A549 (cell line): ENCODE measurements at regions not wholly inside any gene's neighbourhood (a gene's known extent, or its start where the extent isn't known, plus 50 kb on each side); places are given as distances from the start of the nearest gene placed in this dataset.

ENCODE experiments used
- ATAC-seq, 2 experiments: fragments of 200-7000 bp in 1 of 2; fragments of >200 bp in 1 of 2; cut with Nextera tagmentation in 1 of 2; cut with Tn5 transposase in 1 of 2; 3 replicates each; pipeline versions ENCODE4 v1.8.0 to v1.9.1; 2018 to 2020; ENCODE audit warnings: mild to moderate bottlenecking in 1 of 2, moderate library complexity in 1 of 2
- CTCF ChIA-PET: fragments of 300-600 bp; sonication (Branson Sonifier 250); formaldehyde crosslinking; extraction: SDS; loops from one replicate; lab custom pipeline; 2021; ENCODE audit warnings: antibody characterized with exemption, inconsistent platforms; lab: Yijun Ruan, JAX
- POLR2A ChIA-PET: fragments of 350-600 bp; formaldehyde crosslinking; extraction: SDS; loops from one replicate; lab custom pipeline; 2021; ENCODE audit warnings: antibody characterized with exemption, inconsistent platforms; lab: Yijun Ruan, JAX
- DNase-seq, 2 experiments: peaks; one replicate each; pipeline versions ENCODE4 v3.0.0 to v3.0.0-alpha.2; 2011 to 2016; ENCODE audit warnings: low read depth in 1 of 2, low spot score in 1 of 2
- FAIRE-seq: peaks from 2 replicates; lab custom pipeline; 2011; peaks lifted over from hg19 to GRCh38; lab: Jason Lieb, UNC
- H3K27ac ChIP-seq, 2 experiments: fragments of >200 bp; sonication (Bioruptor Twin); formaldehyde crosslinking; 3 replicates each; pipeline ENCODE4 v1.5.1; 2016 to 2017
- H3K4me1 ChIP-seq: fragments of >200 bp; sonication (Bioruptor Twin); formaldehyde crosslinking; 3 replicates; pipeline ENCODE4 v1.6.1; 2016
- H3K4me2 ChIP-seq: fragments of >200 bp; sonication (Bioruptor Twin); formaldehyde crosslinking; 3 replicates; pipeline ENCODE4 v1.6.1; 2016
- H3K4me3 ChIP-seq: fragments of >200 bp; sonication (Bioruptor Twin); formaldehyde crosslinking; 3 replicates; pipeline ENCODE4 v1.5.1; 2016
- H3K9me3 ChIP-seq: fragments of >200 bp; sonication (Bioruptor Twin); formaldehyde crosslinking; 3 replicates; pipeline ENCODE4 v1.6.1; 2016
- ATOH8 ChIP-seq: fragments of 250-450 bp; sonication (Bioruptor Pico); IDR thresholded peaks from 2 replicates; pipeline ENCODE4 v1.5.0; 2020; ENCODE audit warnings: low read depth, mild to moderate bottlenecking, moderate library complexity
- BHLHE40 ChIP-seq: IDR thresholded peaks from 2 replicates; pipeline ENCODE4 v1.6.1; 2012; ENCODE audit warnings: low read depth, low read length, inconsistent platforms
- CHD2 ChIP-seq: fragments of 150-350 bp; IDR thresholded peaks from 2 replicates; pipeline ENCODE4 v1.6.1; 2014; ENCODE audit warnings: low read length; ENCODE audit not compliant: partially characterized antibody
- EHF ChIP-seq: fragments of 250-450 bp; sonication (Bioruptor Pico); IDR thresholded peaks from 2 replicates; pipeline ENCODE4 v1.5.0; 2020; ENCODE audit warnings: mild to moderate bottlenecking
- FOSL2 ChIP-seq, 2 experiments: fragments of 450-650 bp in 1 of 2; fragments of >200 bp in 1 of 2; sonication (Bioruptor Twin) in 1 of 2; formaldehyde crosslinking; IDR thresholded peaks; 2 replicates each; pipeline versions ENCODE4 v1.5.0 to v1.6.1; 2016 to 2020; ENCODE audit warnings: mild to moderate bottlenecking in 1 of 2, moderate library complexity in 1 of 2
- FOXS1 ChIP-seq: fragments of 250-450 bp; sonication (Bioruptor Pico); IDR thresholded peaks from 2 replicates; pipeline ENCODE4 v1.5.0; 2020; ENCODE audit warnings: mild to moderate bottlenecking, moderate library complexity
- HES2 ChIP-seq: fragments of >200 bp; sonication (Bioruptor Twin); formaldehyde crosslinking; IDR thresholded peaks from 2 replicates; pipeline ENCODE4 v1.6.1; 2016
- HEYL ChIP-seq: fragments of 250-450 bp; sonication (Bioruptor Pico); IDR thresholded peaks from 2 replicates; pipeline ENCODE4 v1.8.0; 2021; ENCODE audit warnings: mild to moderate bottlenecking, moderate library complexity
- HOXA7 ChIP-seq: fragments of 250-450 bp; sonication (Bioruptor Pico); IDR thresholded peaks from 2 replicates; pipeline ENCODE4 v1.5.0; 2020; ENCODE audit warnings: mild to moderate bottlenecking, moderate library complexity
- HOXB13 ChIP-seq: fragments of 250-450 bp; sonication (Bioruptor Pico); IDR thresholded peaks from 2 replicates; pipeline ENCODE4 v1.5.0; 2020; ENCODE audit warnings: low read depth, mild to moderate bottlenecking, moderate library complexity
- HOXB5 ChIP-seq: fragments of 250-450 bp; sonication (Bioruptor Pico); IDR thresholded peaks from 2 replicates; pipeline ENCODE4 v1.5.0; 2020; ENCODE audit warnings: mild to moderate bottlenecking, moderate library complexity
- JUNB ChIP-seq: fragments of >200 bp; sonication (Bioruptor Twin); formaldehyde crosslinking; IDR thresholded peaks from 2 replicates; pipeline ENCODE4 v1.6.1; 2016
- KDM1A ChIP-seq: fragments of 200-600 bp; sonication (generic); IDR thresholded peaks from 2 replicates; pipeline ENCODE4 v1.6.1; 2016; ENCODE audit warnings: low read depth, mild to moderate bottlenecking
- MAFK ChIP-seq: fragments of 450-650 bp; IDR thresholded peaks from 2 replicates; pipeline ENCODE4 v1.6.1; 2014; ENCODE audit not compliant: partially characterized antibody
- POLR2A ChIP-seq: IDR thresholded peaks from 2 replicates; pipeline ENCODE4 v1.6.1; 2012; ENCODE audit warnings: mild to moderate bottlenecking, low read length
- POLR2AphosphoS2 ChIP-seq: conservative IDR thresholded peaks from 2 replicates; pipeline ENCODE4 v1.6.1; 2012; ENCODE audit warnings: low read length, improper control_type of control experiment, inconsistent platforms
- RAD21 ChIP-seq, 2 experiments: fragments of >200 bp in 1 of 2; sonication (Bioruptor Twin) in 1 of 2; formaldehyde crosslinking in 1 of 2; IDR thresholded peaks in 1 of 2; conservative IDR thresholded peaks in 1 of 2; 2 replicates in 1 of 2; 3 replicates in 1 of 2; pipeline ENCODE4 v1.6.1; 2012 to 2018; ENCODE audit warnings: inconsistent platforms in 1 of 2
- RCOR1 ChIP-seq: fragments of 150-350 bp; IDR thresholded peaks from 2 replicates; pipeline ENCODE4 v1.6.1; 2014; ENCODE audit warnings: antibody characterized with exemption, low read length, low read depth
- SMC3 ChIP-seq: fragments of >200 bp; sonication (Bioruptor Twin); formaldehyde crosslinking; IDR thresholded peaks from 3 replicates; pipeline ENCODE4 v1.6.1; 2018; ENCODE audit warnings: inconsistent platforms
- TFCP2L1 ChIP-seq: fragments of 250-450 bp; sonication (Bioruptor Pico); IDR thresholded peaks from 2 replicates; pipeline ENCODE4 v1.5.0; 2021; ENCODE audit warnings: mild to moderate bottlenecking
- TP53 ChIP-seq: fragments of 250-450 bp; sonication (Bioruptor Pico); IDR thresholded peaks from 2 replicates; pipeline ENCODE4 v1.5.0; 2021; ENCODE audit warnings: mild to moderate bottlenecking, moderate library complexity
- ZC3H11A ChIP-seq: fragments of 450-650 bp; IDR thresholded peaks from 2 replicates; pipeline ENCODE4 v1.6.1; 2014; ENCODE audit warnings: antibody characterized with exemption, mild to moderate bottlenecking
- WGBS: methylation state at CpG from one replicate; pipeline ENCODE4 v1.1.6; 2017; ENCODE audit errors: missing lambda C conversion rate; 5-methylcytosine and 5-hydroxymethylcytosine counted together
- TF ChIP-seq, protein P1 (sequence below): fragments of 250-450 bp; sonication (Bioruptor Pico); IDR thresholded peaks from 2 replicates; pipeline ENCODE4 v1.5.0; 2021; ENCODE audit warnings: mild to moderate bottlenecking, moderate library complexity, borderline replicate concordance
- TF ChIP-seq, protein P2 (sequence below): fragments of 150-350 bp; IDR thresholded peaks from 2 replicates; pipeline ENCODE4 v1.6.1; 2014; ENCODE audit warnings: low read depth, mild to moderate bottlenecking, low read length

DNA sequence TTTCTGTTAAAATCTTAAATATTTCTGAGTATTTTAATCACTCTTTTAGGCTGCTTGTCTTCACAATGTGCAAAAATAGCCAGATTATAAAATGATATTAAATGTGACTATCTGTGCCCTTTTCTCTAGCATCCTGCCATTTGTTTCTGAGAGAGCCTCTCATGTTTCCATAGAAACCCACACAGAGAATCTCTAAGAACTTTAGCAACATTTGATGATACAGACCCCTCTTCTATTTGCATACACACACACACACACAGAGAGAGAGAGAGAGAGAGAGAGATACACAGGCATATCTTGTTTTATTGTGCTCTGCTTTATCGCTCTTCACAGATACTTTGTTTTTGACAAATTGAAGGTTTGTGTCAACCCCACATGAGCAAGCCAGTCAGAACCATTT lies 134.5 kb upstream of the DDX18 start:
- CTCF ChIA-PET, result no interaction called here
- Histone ChIP-seq H3K27ac (no peak overlapping the region), H3K4me1 (no peaks in the 10 kb centered on the region)

DNA sequence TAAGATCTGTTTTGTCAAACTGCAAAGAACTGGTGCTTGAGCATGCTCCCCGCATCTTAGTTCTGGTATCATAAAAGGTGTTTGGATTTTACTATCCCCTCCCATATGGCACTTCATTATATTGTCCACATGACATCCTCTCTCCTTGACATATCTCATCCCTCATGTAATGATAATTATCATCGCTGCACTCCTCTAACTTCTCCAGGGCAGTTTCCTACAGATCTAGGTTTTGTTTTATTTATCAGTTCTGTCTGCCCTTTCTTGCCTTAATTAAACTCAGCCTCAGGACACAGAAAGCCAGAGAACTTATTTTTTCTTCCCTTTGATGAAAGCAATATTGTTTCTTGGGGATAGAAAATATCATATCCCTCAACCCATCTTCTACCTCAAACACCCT lies 129.6 kb upstream of the DDX18 start:
- POLR2A ChIA-PET, result no interaction called here
- WGBS, result 0% methylated on average over 2 of the region's 2 CpGs
- DNase-seq (no peak), ATAC-seq (no peak), FAIRE-seq (no peak)
- H3K4me2 ChIP-seq, result no peak overlapping the region
- no peak overlapping the region for H3K27ac ChIP-seq
- CTCF ChIA-PET, result no interaction called here
- no peaks in the 10 kb centered on the region for H3K4me1 ChIP-seq
- no peaks in the 10 kb centered on the region for H3K9me3 ChIP-seq
- TF ChIP-seq, protein P1, sequence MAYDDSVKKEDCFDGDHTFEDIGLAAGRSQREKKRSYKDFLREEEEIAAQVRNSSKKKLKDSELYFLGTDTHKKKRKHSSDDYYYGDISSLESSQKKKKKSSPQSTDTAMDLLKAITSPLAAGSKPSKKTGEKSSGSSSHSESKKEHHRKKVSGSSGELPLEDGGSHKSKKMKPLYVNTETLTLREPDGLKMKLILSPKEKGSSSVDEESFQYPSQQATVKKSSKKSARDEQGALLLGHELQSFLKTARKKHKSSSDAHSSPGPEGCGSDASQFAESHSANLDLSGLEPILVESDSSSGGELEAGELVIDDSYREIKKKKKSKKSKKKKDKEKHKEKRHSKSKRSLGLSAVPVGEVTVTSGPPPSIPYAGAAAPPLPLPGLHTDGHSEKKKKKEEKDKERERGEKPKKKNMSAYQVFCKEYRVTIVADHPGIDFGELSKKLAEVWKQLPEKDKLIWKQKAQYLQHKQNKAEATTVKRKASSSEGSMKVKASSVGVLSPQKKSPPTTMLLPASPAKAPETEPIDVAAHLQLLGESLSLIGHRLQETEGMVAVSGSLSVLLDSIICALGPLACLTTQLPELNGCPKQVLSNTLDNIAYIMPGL, result no peak
- no peak for TF ChIP-seq EHF (CRISPR knock-in tag)
- no peak for TF ChIP-seq FOSL2 (IDR thresholded peaks at IDR 0.05)
- no peak for TF ChIP-seq FOSL2 (CRISPR knock-in tag; IDR thresholded peaks at IDR 0.05)
- no peak for TF ChIP-seq HOXB5 (CRISPR knock-in tag)
- no peak for TF ChIP-seq RAD21 (conservative IDR thresholded peaks at IDR 0.05 in 1 of 2, IDR thresholded peaks at IDR 0.05 in 1 of 2)
- TF ChIP-seq RCOR1, result no peak
- TF ChIP-seq FOXS1 (CRISPR knock-in tag), result no peak
- no peak for TF ChIP-seq TFCP2L1 (CRISPR knock-in tag)
- TF ChIP-seq TP53 (CRISPR knock-in tag), result no peak
- TF ChIP-seq CHD2, result no peak
- TF ChIP-seq SMC3, result no peak
- TF ChIP-seq HES2, result no peak
- TF ChIP-seq HOXB13, result no peak
- TF ChIP-seq ZC3H11A, result no peak
- TF ChIP-seq POLR2AphosphoS2, result no peak
- TF ChIP-seq POLR2A, result no peak
- TF ChIP-seq KDM1A, result no peak
- TF ChIP-seq, protein P2, sequence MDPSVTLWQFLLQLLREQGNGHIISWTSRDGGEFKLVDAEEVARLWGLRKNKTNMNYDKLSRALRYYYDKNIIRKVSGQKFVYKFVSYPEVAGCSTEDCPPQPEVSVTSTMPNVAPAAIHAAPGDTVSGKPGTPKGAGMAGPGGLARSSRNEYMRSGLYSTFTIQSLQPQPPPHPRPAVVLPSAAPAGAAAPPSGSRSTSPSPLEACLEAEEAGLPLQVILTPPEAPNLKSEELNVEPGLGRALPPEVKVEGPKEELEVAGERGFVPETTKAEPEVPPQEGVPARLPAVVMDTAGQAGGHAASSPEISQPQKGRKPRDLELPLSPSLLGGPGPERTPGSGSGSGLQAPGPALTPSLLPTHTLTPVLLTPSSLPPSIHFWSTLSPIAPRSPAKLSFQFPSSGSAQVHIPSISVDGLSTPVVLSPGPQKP, result no peak
- no peak for TF ChIP-seq JUNB
- no peak overlapping the region for H3K4me3 ChIP-seq

More for the DNA sequence above, 134.5 kb upstream of the DDX18 start:
- no peaks in the 10 kb centered on the region for H3K9me3 ChIP-seq
- 27% methylated on average over 1 of the region's 1 CpG for WGBS
- FAIRE-seq, result no peak
- no peak overlapping the region for H3K4me2 ChIP-seq
- POLR2A ChIA-PET, result no interaction called here
- no peak for DNase-seq
- H3K4me3 ChIP-seq, result no peak overlapping the region
- ATAC-seq, result no peak
- TF ChIP-seq MAFK (no peak), ATOH8 (CRISPR knock-in tag) (no peak), HEYL (CRISPR knock-in tag) (no peak), BHLHE40 (no peak), TP53 (CRISPR knock-in tag) (no peak), KDM1A (no peak), HOXA7 (CRISPR knock-in tag) (no peak), JUNB (no peak), HOXB13 (no peak)
- TF ChIP-seq, all 56 proteins: peak for 0
